Transverse colon (tissue), 4 donors: ENCODE measurements at regions not wholly inside any gene's neighbourhood (a gene's known extent, or its start where the extent isn't known, plus 50 kb on each side); places are given as distances from the start of the nearest gene placed in this dataset.

Source experiments
- DNase-seq: peaks from one replicate; pipeline ENCODE4 v3.0.0-alpha.2; 2019
- H3K27ac ChIP-seq, 4 donors: fragments of 200-600 bp; sonication (generic); 2 replicates each; pipeline ENCODE4 v1.5.1; 2016 to 2018; ENCODE audit warnings: inconsistent platforms in 4 of 4
- H3K27me3 ChIP-seq: fragments of 200-600 bp; sonication (generic); 2 replicates; pipeline ENCODE4 v1.5.1; 2017; ENCODE audit warnings: inconsistent platforms
- H3K36me3 ChIP-seq, 4 donors: fragments of 200-600 bp; sonication (generic); 2 replicates each; pipeline ENCODE4 v1.5.1; 2017 to 2019; ENCODE audit warnings: inconsistent platforms in 4 of 4
- H3K4me1 ChIP-seq, 4 donors: fragments of 200-600 bp; sonication (generic); 2 replicates each; pipeline ENCODE4 v1.5.1; 2017 to 2020; ENCODE audit warnings: inconsistent platforms in 4 of 4
- H3K4me3 ChIP-seq, 4 donors: fragments of 200-600 bp; sonication (generic); 1 replicate in 1 of 4; 2 replicates in 3 of 4; pipeline versions ENCODE4 v1.5.1 to v1.6.1; 2017 to 2019; ENCODE audit warnings: inconsistent platforms in 4 of 4
- H3K9me3 ChIP-seq, 2 donors: fragments of 200-600 bp; sonication (generic); 2 replicates each; pipeline ENCODE4 v1.5.1; 2017 to 2019; ENCODE audit warnings: inconsistent platforms in 2 of 2
- CTCF ChIP-seq, 5 experiments: fragments of 200-600 bp in 3 of 5; fragments of 450-650 bp in 2 of 5; sonication (generic) in 3 of 5; IDR thresholded peaks; 1 replicate in 2 of 5; 2 replicates in 3 of 5; pipeline ENCODE4 v1.5.1; 2016 to 2017; ENCODE audit warnings: antibody characterized with exemption in 5 of 5, inconsistent platforms in 3 of 5, mild to moderate bottlenecking in 2 of 5, moderate library complexity in 1 of 5
- EP300 ChIP-seq: sonication (generic); formaldehyde crosslinking; IDR thresholded peaks from one replicate; pipeline ENCODE4 v1.6.1; 2017; ENCODE audit warnings: antibody characterized with exemption, low read depth
- POLR2A ChIP-seq: fragments of 450-650 bp; IDR thresholded peaks from one replicate; pipeline ENCODE4 v1.6.1; 2016; ENCODE audit warnings: antibody characterized with exemption, mild to moderate bottlenecking, moderate library complexity
- POLR2AphosphoS5 ChIP-seq, 3 donors: sonication (generic); formaldehyde crosslinking; IDR thresholded peaks; one replicate each; pipeline ENCODE4 v1.6.1; 2016; ENCODE audit warnings: antibody characterized with exemption in 3 of 3
- WGBS, 2 donors: methylation state at CpG; one replicate each; pipeline ENCODE4 v1.1.5; 2018; ENCODE audit warnings: low coverage in 1 of 2; 5-methylcytosine and 5-hydroxymethylcytosine counted together
- in situ Hi-C, 4 donors: fragments of 200-750 bp; cut with MboI; loops; one replicate each; pipeline versions ENCODE4 v1.15.0 to v1.15.1; 2017; ENCODE audit warnings: low sequenced_read_pairs in 3 of 4, low pct_ligation_motif_present in 1 of 4, low pct_unique_long_range_greater_than_20kb in 1 of 4
- intact Hi-C: fragments of 100-400 bp; cut with DNase I; formaldehyde crosslinking; loops from one replicate; pipeline ENCODE4 v1.15.1; 2023; ENCODE audit warnings: low total_unique reads

- Histone ChIP-seq H3K4me3 (no peak overlapping the region), H3K9me3 (no peaks in the 10 kb centered on the region), H3K27ac (no peak overlapping the region), H3K36me3 (no peaks in the 10 kb centered on the region), H3K4me1 (no peaks in the 10 kb centered on the region), H3K27me3 (no peaks in the 10 kb centered on the region)
- intact Hi-C loops: no loop called here
- TF ChIP-seq POLR2AphosphoS5 (IDR thresholded peaks at IDR 0.05) (no peak), POLR2A (no peak), EP300 (no peak), CTCF (IDR thresholded peaks at IDR 0.05) (no peak)
- WGBS, 2 donors: 0 to 22% methylated on average over 1 to 4 of the region's 4 CpGs
- no peak for DNase-seq
- in situ Hi-C loops: no loop called here
Observed at GRCh38 chr18:70621710-70622109, 332.9 kb downstream of the SOCS6 start.

GRCh38 chr18:70620837-70621612 lies 332.2 kb downstream of the SOCS6 start:
- no peak for DNase-seq
- in situ Hi-C loops (no loop called here), intact Hi-C loops (no loop called here)
- H3K9me3 ChIP-seq: no peaks in the 10 kb centered on the region
- 71 to 77% methylated on average over 1 to 2 of the region's 2 CpGs for WGBS, 2 donors
- H3K27ac ChIP-seq: no peak overlapping the region
- H3K4me3 ChIP-seq: no peak overlapping the region
- no peaks in the 10 kb centered on the region for H3K4me1 ChIP-seq
- TF ChIP-seq POLR2A (no peak), POLR2AphosphoS5 (IDR thresholded peaks at IDR 0.05) (no peak), EP300 (no peak), CTCF (IDR thresholded peaks at IDR 0.05) (no peak)
- no peaks in the 10 kb centered on the region for H3K36me3 ChIP-seq
- no peaks in the 10 kb centered on the region for H3K27me3 ChIP-seq

- Histone ChIP-seq H3K4me1 (no peaks in the 10 kb centered on the region), H3K9me3 (no peaks in the 10 kb centered on the region), H3K27me3 (no peaks in the 10 kb centered on the region), H3K27ac (no peak overlapping the region), H3K36me3 (no peaks in the 10 kb centered on the region), H3K4me3 (no peak overlapping the region)
- 79 to 85% methylated on average over 2 of the region's 2 CpGs for WGBS, 2 donors
- intact Hi-C loops (no loop called here), in situ Hi-C loops (no loop called here)
- no peak for TF ChIP-seq POLR2A
- DNase-seq: no peak
Observed at GRCh38 chr18:70617020-70617763, 328.3 kb downstream of the SOCS6 start.

- no peak overlapping the region for H3K27ac ChIP-seq
- H3K27me3 ChIP-seq: no peaks in the 10 kb centered on the region
- DNase-seq: no peak
- WGBS, 2 donors: 35 to 52% methylated on average over 1 of the region's 1 CpG
- no peaks in the 10 kb centered on the region for H3K36me3 ChIP-seq
- H3K4me1 ChIP-seq: no peaks in the 10 kb centered on the region
- intact Hi-C loops (no loop called here), in situ Hi-C loops (no loop called here)
- H3K9me3 ChIP-seq: no peaks in the 10 kb centered on the region
- TF ChIP-seq CTCF (IDR thresholded peaks at IDR 0.05) (no peak), POLR2AphosphoS5 (IDR thresholded peaks at IDR 0.05) (no peak), EP300 (no peak), POLR2A (no peak)
- H3K4me3 ChIP-seq: no peak overlapping the region
Observed at GRCh38 chr18:70600225-70600925, 311.5 kb downstream of the SOCS6 start.
